ENCODE measurements at regions not wholly inside any gene's neighbourhood (a gene's known extent, or its start where the extent isn't known, plus 50 kb on each side); places are given as distances from the start of the nearest gene placed in this dataset.

- Histone ChIP-seq H3K14ac (ENCODE audit: insufficient read depth, low read length) (no peak overlapping the region), H3K79me2 (ENCODE audit: insufficient read depth, low read length) (no peaks in the 10 kb centered on the region), H3K27ac (ENCODE audit: insufficient read length, low read depth, low read length) (no peak overlapping the region), H3K27me3 (ENCODE audit: insufficient read depth, low read length) (no peaks in the 10 kb centered on the region), H3K9me3 (ENCODE audit: control insufficient read depth, low read depth, low read length) (no peaks in the 10 kb centered on the region), H3K18ac (ENCODE audit: insufficient read length, low read depth, low read length) (no peak overlapping the region), H2BK12ac (ENCODE audit: insufficient read length, low read depth, low read length) (no peak overlapping the region), H2AK5ac (ENCODE audit: insufficient read length, low read length) (no peak overlapping the region), H3K4me1 (ENCODE audit: insufficient read depth, low read length) (no peaks in the 10 kb centered on the region), H2AFZ (ENCODE audit: low read length) (no peak overlapping the region), H2BK120ac (ENCODE audit: low read depth, low read length, poor library complexity, severe bottlenecking) (no peak overlapping the region), H3K56ac (ENCODE audit: insufficient read length, low read depth, low read length) (no peak overlapping the region), H4K5ac (ENCODE audit: insufficient read length, low read depth, low read length) (no peak overlapping the region), H2BK20ac (ENCODE audit: low read depth, low read length, poor library complexity, severe bottlenecking) (no peak overlapping the region), H3K4ac (ENCODE audit: low read depth, low read length) (no peak overlapping the region), H4K20me1 (ENCODE audit: control insufficient read depth, insufficient read depth, insufficient read length) (no peaks in the 10 kb centered on the region), H3K4me2 (ENCODE audit: insufficient read depth, insufficient read length, low read length) (no peak overlapping the region), H3K23ac (ENCODE audit: insufficient read length, low read depth, low read length) (no peak overlapping the region), H3K9ac (ENCODE audit: extremely low read depth, insufficient read length, low read length) (no peak overlapping the region), H3K23me2 (ENCODE audit: insufficient read length, low read depth, low read length, poor library complexity, severe bottlenecking) (no peaks in the 10 kb centered on the region), H4K91ac (ENCODE audit: insufficient read length, low read depth, low read length) (no peak overlapping the region), H2BK15ac (ENCODE audit: low read depth, low read length) (no peak overlapping the region), H3T11ph (ENCODE audit: low read length) (no peak overlapping the region), H2BK5ac (ENCODE audit: insufficient read length, low read length) (no peak overlapping the region), H3K79me1 (ENCODE audit: insufficient read depth, low read depth, low read length, poor library complexity, severe bottlenecking) (no peaks in the 10 kb centered on the region), H4K8ac (replicated peaks; ENCODE audit: insufficient read length, low read depth, low read length) (no peak overlapping the region)
- TF ChIP-seq CTCF (conservative IDR thresholded peaks at IDR 0.05): no peak
- Mint-ChIP-seq H3K27ac (no peak overlapping the region), H3K4me3 (no peak overlapping the region), H3K4me1 (peaks cover 7 to 8% of the 10 kb centered on the region in 2 experiments), H3K27me3 (ENCODE audit: low read depth) (no peaks in the 10 kb centered on the region; the same call in 1 of the 2 replicates), H3K9me3 (no peaks in the 10 kb centered on the region; a peak in 1 of 5 replicates), H3K36me3 (ENCODE audit: insufficient read depth in 1 of 3, low read depth in 3 of 3) (no peaks in the 10 kb centered on the region; a peak in 1 of 7 replicates)
- WGBS (ENCODE audit: extremely low coverage, insufficient read length, low lambda C conversion rate): no CpG with 5 or more reads among the region's 4 CpGs
- no peak for DNase-seq
These were observed 146.0 kb upstream of the MAGI3 start for GRCh38 chr1:113244112-113244820.
